ENCODE measurements at regions not wholly inside any gene's neighbourhood (a gene's known extent, or its start where the extent isn't known, plus 50 kb on each side); places are given as distances from the start of the nearest gene placed in this dataset.

GRCh38 chr14:25351269-25351668 lies 301.3 kb upstream of the STXBP6 start:
- Histone ChIP-seq H3K4me2 (ENCODE audit: low read length) (no peak overlapping the region), H3K27ac (no peak overlapping the region), H3K27me3 (ENCODE audit: control insufficient read depth, insufficient read depth, low read length) (no peaks in the 10 kb centered on the region), H3K36me3 (ENCODE audit: control insufficient read depth, insufficient read depth, low read length) (no peaks in the 10 kb centered on the region), H2AFZ (peak overlapping the region; percentile 47), H3K9ac (no peak overlapping the region), H3K4me3 (ENCODE audit: low read depth, low read length) (no peak overlapping the region), H3K4me1 (peaks cover 5% of the 10 kb centered on the region), H3K9me3 (ENCODE audit: control insufficient read depth, low read length) (no peaks in the 10 kb centered on the region), H3K79me2 (no peaks in the 10 kb centered on the region)
- TF ChIP-seq, protein P1, sequence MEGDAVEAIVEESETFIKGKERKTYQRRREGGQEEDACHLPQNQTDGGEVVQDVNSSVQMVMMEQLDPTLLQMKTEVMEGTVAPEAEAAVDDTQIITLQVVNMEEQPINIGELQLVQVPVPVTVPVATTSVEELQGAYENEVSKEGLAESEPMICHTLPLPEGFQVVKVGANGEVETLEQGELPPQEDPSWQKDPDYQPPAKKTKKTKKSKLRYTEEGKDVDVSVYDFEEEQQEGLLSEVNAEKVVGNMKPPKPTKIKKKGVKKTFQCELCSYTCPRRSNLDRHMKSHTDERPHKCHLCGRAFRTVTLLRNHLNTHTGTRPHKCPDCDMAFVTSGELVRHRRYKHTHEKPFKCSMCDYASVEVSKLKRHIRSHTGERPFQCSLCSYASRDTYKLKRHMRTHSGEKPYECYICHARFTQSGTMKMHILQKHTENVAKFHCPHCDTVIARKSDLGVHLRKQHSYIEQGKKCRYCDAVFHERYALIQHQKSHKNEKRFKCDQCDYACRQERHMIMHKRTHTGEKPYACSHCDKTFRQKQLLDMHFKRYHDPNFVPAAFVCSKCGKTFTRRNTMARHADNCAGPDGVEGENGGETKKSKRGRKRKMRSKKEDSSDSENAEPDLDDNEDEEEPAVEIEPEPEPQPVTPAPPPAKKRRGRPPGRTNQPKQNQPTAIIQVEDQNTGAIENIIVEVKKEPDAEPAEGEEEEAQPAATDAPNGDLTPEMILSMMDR (IDR thresholded peaks at IDR 0.05): no peak

DNA sequence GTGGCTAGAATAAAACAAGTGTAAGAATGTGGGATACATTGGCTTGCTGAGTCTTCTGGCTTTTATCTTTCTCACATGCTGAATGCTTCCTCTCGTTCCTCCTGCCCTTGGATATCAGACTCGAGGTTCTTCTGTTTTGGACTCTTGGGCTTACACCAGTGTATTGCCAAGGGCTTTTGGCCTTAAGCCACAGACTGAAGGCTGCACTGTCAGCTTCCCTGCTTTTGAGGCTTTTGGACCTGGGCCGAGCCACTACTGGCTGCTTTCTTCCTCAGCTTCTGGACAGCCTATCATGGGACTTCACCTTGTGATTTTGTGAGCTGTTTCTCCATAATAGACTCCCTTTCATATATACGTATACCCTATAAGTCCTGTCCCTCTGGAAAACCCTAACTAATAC lies 300.9 kb upstream of the STXBP6 start:
- Histone ChIP-seq H3K27ac (no peak overlapping the region), H3K27me3 (ENCODE audit: control insufficient read depth, insufficient read depth, low read length) (no peaks in the 10 kb centered on the region), H2AFZ (peak overlapping the region; percentile 23), H3K36me3 (ENCODE audit: control insufficient read depth, insufficient read depth, low read length) (no peaks in the 10 kb centered on the region), H3K9ac (no peak overlapping the region), H3K4me3 (ENCODE audit: low read depth, low read length) (no peak overlapping the region), H3K4me1 (peaks cover 5% of the 10 kb centered on the region), H3K4me2 (ENCODE audit: low read length) (no peak overlapping the region), H3K9me3 (ENCODE audit: control insufficient read depth, low read length) (no peaks in the 10 kb centered on the region), H3K79me2 (no peaks in the 10 kb centered on the region)
- TF ChIP-seq, protein P1 (IDR thresholded peaks at IDR 0.05): no peak

DNA sequence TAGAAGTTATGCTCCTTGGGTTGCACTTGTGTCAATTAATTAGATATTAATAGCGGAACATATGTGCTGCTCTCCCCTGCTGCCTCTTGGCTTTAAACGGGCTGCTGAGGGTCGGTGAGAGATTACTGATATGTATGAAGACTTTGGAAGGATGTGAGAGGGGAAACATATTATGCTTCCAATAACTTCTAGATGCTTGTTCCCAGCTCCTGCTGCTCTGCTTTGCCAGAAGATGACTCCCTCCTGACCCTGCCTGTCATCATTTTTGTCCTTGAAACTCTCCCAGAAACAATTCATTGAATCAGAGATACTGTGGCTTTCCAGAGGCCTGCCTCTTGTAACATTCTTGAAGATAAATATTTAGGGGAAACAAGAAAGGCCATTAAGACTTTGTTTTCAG lies 300.1 kb upstream of the STXBP6 start:
- Histone ChIP-seq H3K4me3 (ENCODE audit: low read depth, low read length) (no peak overlapping the region), H3K9me3 (ENCODE audit: control insufficient read depth, low read length) (no peaks in the 10 kb centered on the region), H3K9ac (no peak overlapping the region), H3K4me1 (peaks cover 5% of the 10 kb centered on the region), H3K36me3 (ENCODE audit: control insufficient read depth, insufficient read depth, low read length) (no peaks in the 10 kb centered on the region), H3K79me2 (no peaks in the 10 kb centered on the region), H3K27ac (no peak overlapping the region), H3K27me3 (ENCODE audit: control insufficient read depth, insufficient read depth, low read length) (no peaks in the 10 kb centered on the region), H2AFZ (peak overlapping the region; percentile 23), H3K4me2 (ENCODE audit: low read length) (no peak overlapping the region)
- TF ChIP-seq, protein P1 (IDR thresholded peaks at IDR 0.05): no peak

DNA sequence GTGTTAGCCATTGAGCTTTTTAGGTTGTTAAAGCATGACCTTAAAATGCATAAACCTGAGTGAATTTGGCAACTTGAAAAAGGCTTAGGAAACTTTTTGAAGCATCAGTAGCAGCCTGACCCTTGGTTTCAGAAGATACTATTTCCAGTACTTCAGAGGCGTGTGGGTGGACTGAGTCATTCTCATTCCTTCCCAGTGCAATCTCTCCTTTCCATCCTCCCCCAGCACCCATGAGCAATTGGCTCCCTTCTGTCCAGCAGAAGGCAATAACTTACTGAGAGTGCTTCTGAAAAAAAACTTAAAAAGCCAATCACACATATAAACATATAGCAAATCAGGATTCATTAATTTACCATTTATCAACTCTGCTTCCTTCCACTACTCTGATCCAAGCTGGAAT lies 299.3 kb upstream of the STXBP6 start:
- Histone ChIP-seq H3K9ac (no peak overlapping the region), H3K27me3 (ENCODE audit: control insufficient read depth, insufficient read depth, low read length) (no peaks in the 10 kb centered on the region), H2AFZ (no peak overlapping the region), H3K4me1 (peaks cover 5% of the 10 kb centered on the region), H3K79me2 (no peaks in the 10 kb centered on the region), H3K9me3 (ENCODE audit: control insufficient read depth, low read length) (no peaks in the 10 kb centered on the region), H3K4me2 (ENCODE audit: low read length) (no peak overlapping the region), H3K27ac (no peak overlapping the region), H3K4me3 (ENCODE audit: low read depth, low read length) (no peak overlapping the region), H3K36me3 (ENCODE audit: control insufficient read depth, insufficient read depth, low read length) (no peaks in the 10 kb centered on the region)
- TF ChIP-seq, protein P1 (IDR thresholded peaks at IDR 0.05): no peak

- Histone ChIP-seq H3K9ac (no peak overlapping the region), H3K79me2 (no peaks in the 10 kb centered on the region), H3K4me2 (ENCODE audit: low read length) (no peak overlapping the region), H3K4me1 (no peaks in the 10 kb centered on the region), H3K36me3 (ENCODE audit: control insufficient read depth, insufficient read depth, low read length) (no peaks in the 10 kb centered on the region), H2AFZ (no peak overlapping the region), H3K27ac (no peak overlapping the region), H3K27me3 (ENCODE audit: control insufficient read depth, insufficient read depth, low read length) (no peaks in the 10 kb centered on the region), H3K4me3 (ENCODE audit: low read depth, low read length) (no peak overlapping the region), H3K9me3 (ENCODE audit: control insufficient read depth, low read length) (no peaks in the 10 kb centered on the region)
- TF ChIP-seq, protein P1 (IDR thresholded peaks at IDR 0.05): no peak
Observed at GRCh38 chr14:25340882-25341281, 290.9 kb upstream of the STXBP6 start.

All from parathyroid adenoma (tissue), 2 donors.